WTC11 (cell line): ENCODE measurements at regions not wholly inside any gene's neighbourhood (a gene's known extent, or its start where the extent isn't known, plus 50 kb on each side); places are given as distances from the start of the nearest gene placed in this dataset.

Experiments
- ATAC-seq: fragments of 200-7000 bp; cut with Tn5 transposase; 2 replicates; pipeline ENCODE4 v1.10.0; 2021; ENCODE audit warnings: mild to moderate bottlenecking, moderate library complexity
- CTCF ChIA-PET: fragments of 300-600 bp; sonication (Branson Sonifier 250); formaldehyde crosslinking; loops from one replicate; lab custom pipeline; 2021; ENCODE audit warnings: antibody characterized with exemption; lab: Charles Lee
- POLR2A ChIA-PET: fragments of 350-600 bp; sonication (Branson Sonifier 250); formaldehyde crosslinking; loops from one replicate; lab custom pipeline; 2021; ENCODE audit warnings: antibody characterized with exemption; lab: Charles Lee
- DNase-seq: peaks from one replicate; pipeline ENCODE4 v3.0.0; 2021; ENCODE audit warnings: low spot score
- H3K27ac Mint-ChIP-seq: 2 replicates; pipeline ENCODE4 v1.8.0; 2021; ENCODE audit warnings: mixed read lengths
- H3K27me3 Mint-ChIP-seq: 2 replicates; pipeline ENCODE4 v1.8.0; 2021; ENCODE audit warnings: low read depth, mild to moderate bottlenecking, moderate library complexity, mixed read lengths
- H3K36me3 Mint-ChIP-seq: 2 replicates; pipeline ENCODE4 v1.8.0; 2021; ENCODE audit warnings: mixed read lengths
- H3K4me1 Mint-ChIP-seq: 2 replicates; pipeline ENCODE4 v1.8.0; 2022; ENCODE audit warnings: mixed read lengths
- H3K4me3 Mint-ChIP-seq: 2 replicates; pipeline ENCODE4 v1.8.0; 2021; ENCODE audit warnings: mild to moderate bottlenecking, moderate library complexity, mixed read lengths
- H3K9me3 Mint-ChIP-seq: 2 replicates; pipeline ENCODE4 v1.8.0; 2021; ENCODE audit warnings: mixed read lengths
- CREB1 ChIP-seq: sonication (generic); formaldehyde crosslinking; IDR thresholded peaks from 2 replicates; pipeline ENCODE4 v1.8.0; 2023; ENCODE audit warnings: mild to moderate bottlenecking, missing genetic modification reagents
- E2F5 ChIP-seq: sonication (generic); formaldehyde crosslinking; IDR thresholded peaks from 2 replicates; pipeline ENCODE4 v1.8.1; 2022; ENCODE audit warnings: mild to moderate bottlenecking, moderate library complexity, missing genetic modification reagents
- EMX1 ChIP-seq: fragments of 250-450 bp; sonication (Bioruptor Pico); IDR thresholded peaks from 2 replicates; pipeline ENCODE4 v1.8.0; 2021; ENCODE audit warnings: mild to moderate bottlenecking
- ETV6 ChIP-seq: sonication (generic); formaldehyde crosslinking; IDR thresholded peaks from 2 replicates; pipeline ENCODE4 v1.8.1; 2022; ENCODE audit warnings: mild to moderate bottlenecking, missing genetic modification reagents
- GTF2I ChIP-seq: fragments of 250-450 bp; sonication (Bioruptor Pico); conservative IDR thresholded peaks from 2 replicates; pipeline ENCODE4 v1.4.0; 2021; ENCODE audit warnings: mild to moderate bottlenecking
- HMGA2 ChIP-seq: fragments of 250-450 bp; sonication (Bioruptor Pico); IDR thresholded peaks from 2 replicates; pipeline ENCODE4 v1.4.0; 2021; ENCODE audit warnings: mild to moderate bottlenecking, moderate library complexity
- IRF2 ChIP-seq: sonication (generic); formaldehyde crosslinking; IDR thresholded peaks from 2 replicates; pipeline ENCODE4 v1.8.0; 2022; ENCODE audit warnings: low read depth, missing genetic modification reagents, borderline replicate concordance
- MYBL2 ChIP-seq: sonication (generic); formaldehyde crosslinking; IDR thresholded peaks from 2 replicates; pipeline ENCODE4 v1.8.1; 2023; ENCODE audit warnings: mild to moderate bottlenecking, moderate library complexity, missing genetic modification reagents
- NR1H2 ChIP-seq: sonication (generic); formaldehyde crosslinking; IDR thresholded peaks from 2 replicates; pipeline ENCODE4 v1.9.0; 2021; ENCODE audit warnings: mild to moderate bottlenecking, moderate library complexity, missing genetic modification reagents
- PRDM15 ChIP-seq: sonication (generic); formaldehyde crosslinking; IDR thresholded peaks from 2 replicates; pipeline ENCODE4 v1.8.0; 2022; ENCODE audit warnings: missing genetic modification reagents
- PRRX2 ChIP-seq: fragments of 250-450 bp; sonication (Bioruptor Pico); IDR thresholded peaks from 2 replicates; pipeline ENCODE4 v1.8.0; 2021; ENCODE audit warnings: mild to moderate bottlenecking
- RORB ChIP-seq: fragments of 250-450 bp; sonication (Bioruptor Pico); IDR thresholded peaks from 2 replicates; pipeline ENCODE4 v1.9.0; 2021; ENCODE audit warnings: mild to moderate bottlenecking
- SMAD3 ChIP-seq: sonication (generic); formaldehyde crosslinking; IDR thresholded peaks from 2 replicates; pipeline ENCODE4 v1.8.0; 2022; ENCODE audit warnings: missing genetic modification reagents, mild to moderate bottlenecking, borderline replicate concordance
- TEAD1 ChIP-seq: sonication (generic); formaldehyde crosslinking; IDR thresholded peaks from 2 replicates; pipeline ENCODE4 v1.8.0; 2022; ENCODE audit warnings: mild to moderate bottlenecking, missing genetic modification reagents
- USF2 ChIP-seq: sonication (generic); formaldehyde crosslinking; IDR thresholded peaks from 2 replicates; pipeline ENCODE4 v1.8.1; 2023; ENCODE audit warnings: mild to moderate bottlenecking, missing genetic modification reagents, moderate library complexity
- ZMAT4 ChIP-seq: fragments of 250-450 bp; sonication (Bioruptor Pico); IDR thresholded peaks from 2 replicates; pipeline ENCODE4 v1.9.0; 2021; ENCODE audit warnings: mild to moderate bottlenecking
- ZNF396 ChIP-seq: fragments of 250-450 bp; sonication (Bioruptor Pico); IDR thresholded peaks from 2 replicates; pipeline ENCODE4 v1.8.0; 2021; ENCODE audit warnings: mild to moderate bottlenecking, moderate library complexity, borderline replicate concordance
- TF ChIP-seq, protein P1 (sequence below): fragments of 250-450 bp; sonication (Bioruptor Pico); IDR thresholded peaks from 2 replicates; pipeline ENCODE4 v1.9.0; 2021; ENCODE audit warnings: mild to moderate bottlenecking

- TF ChIP-seq, protein P1, sequence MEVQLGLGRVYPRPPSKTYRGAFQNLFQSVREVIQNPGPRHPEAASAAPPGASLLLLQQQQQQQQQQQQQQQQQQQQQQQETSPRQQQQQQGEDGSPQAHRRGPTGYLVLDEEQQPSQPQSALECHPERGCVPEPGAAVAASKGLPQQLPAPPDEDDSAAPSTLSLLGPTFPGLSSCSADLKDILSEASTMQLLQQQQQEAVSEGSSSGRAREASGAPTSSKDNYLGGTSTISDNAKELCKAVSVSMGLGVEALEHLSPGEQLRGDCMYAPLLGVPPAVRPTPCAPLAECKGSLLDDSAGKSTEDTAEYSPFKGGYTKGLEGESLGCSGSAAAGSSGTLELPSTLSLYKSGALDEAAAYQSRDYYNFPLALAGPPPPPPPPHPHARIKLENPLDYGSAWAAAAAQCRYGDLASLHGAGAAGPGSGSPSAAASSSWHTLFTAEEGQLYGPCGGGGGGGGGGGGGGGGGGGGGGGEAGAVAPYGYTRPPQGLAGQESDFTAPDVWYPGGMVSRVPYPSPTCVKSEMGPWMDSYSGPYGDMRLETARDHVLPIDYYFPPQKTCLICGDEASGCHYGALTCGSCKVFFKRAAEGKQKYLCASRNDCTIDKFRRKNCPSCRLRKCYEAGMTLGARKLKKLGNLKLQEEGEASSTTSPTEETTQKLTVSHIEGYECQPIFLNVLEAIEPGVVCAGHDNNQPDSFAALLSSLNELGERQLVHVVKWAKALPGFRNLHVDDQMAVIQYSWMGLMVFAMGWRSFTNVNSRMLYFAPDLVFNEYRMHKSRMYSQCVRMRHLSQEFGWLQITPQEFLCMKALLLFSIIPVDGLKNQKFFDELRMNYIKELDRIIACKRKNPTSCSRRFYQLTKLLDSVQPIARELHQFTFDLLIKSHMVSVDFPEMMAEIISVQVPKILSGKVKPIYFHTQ (CRISPR knock-in tag): no peak
- no peak for TF ChIP-seq PRDM15 (CRISPR knock-in tag)
These were observed 253.7 kb downstream of the ZPLD1 start (continued) for GRCh38 chr3:102688556-102688930.

- Mint-ChIP-seq H3K27me3 (peaks cover 5% of the 10 kb centered on the region), H3K4me1 (peaks cover 37% of the 10 kb centered on the region), H3K4me3 (no peak overlapping the region), H3K36me3 (peaks cover 35% of the 10 kb centered on the region), H3K27ac (no peak overlapping the region), H3K9me3 (peaks cover 39% of the 10 kb centered on the region)
- ATAC-seq: no peak
- no peak for DNase-seq
- no peak for TF ChIP-seq NR1H2 (CRISPR knock-in tag)
- no peak for TF ChIP-seq PRRX2 (CRISPR knock-in tag)
- TF ChIP-seq GTF2I (CRISPR knock-in tag): no peak
- TF ChIP-seq MYBL2 (CRISPR knock-in tag): no peak
- TF ChIP-seq EMX1 (CRISPR knock-in tag): no peak
- TF ChIP-seq CREB1 (CRISPR knock-in tag): no peak
- no peak for TF ChIP-seq SMAD3 (CRISPR knock-in tag)
- TF ChIP-seq IRF2: no peak
- no peak for TF ChIP-seq TEAD1 (CRISPR knock-in tag)
- TF ChIP-seq ZNF396 (CRISPR knock-in tag): no peak
- TF ChIP-seq E2F5 (CRISPR knock-in tag): no peak
- TF ChIP-seq ETV6 (CRISPR knock-in tag): no peak
- no peak for TF ChIP-seq HMGA2 (CRISPR knock-in tag)
- TF ChIP-seq USF2 (CRISPR knock-in tag): no peak
- TF ChIP-seq RORB: no peak
- no peak for TF ChIP-seq ZMAT4 (CRISPR knock-in tag)
- POLR2A ChIA-PET: no interaction called here
- CTCF ChIA-PET: no interaction called here
These were observed 256.7 kb downstream of the ZPLD1 start for GRCh38 chr3:102691507-102691906.
